HG03378 (cell line): ENCODE measurements at regions not wholly inside any gene's neighbourhood (a gene's known extent, or its start where the extent isn't known, plus 50 kb on each side); places are given as distances from the start of the nearest gene placed in this dataset.
"Not testable (repeated sequence)": the region's sequence is repeated elsewhere in the genome, so short reads cannot be mapped to it uniquely, and the experiment has no call there.

ENCODE experiments used
- ATAC-seq: cut with Tn5 transposase; IDR thresholded peaks from one replicate; pipeline ENCODE4 v1.9.1; 2021; ENCODE audit warnings: mild to moderate bottlenecking, moderate library complexity; ENCODE audit not compliant: unreplicated experiment

DNA sequence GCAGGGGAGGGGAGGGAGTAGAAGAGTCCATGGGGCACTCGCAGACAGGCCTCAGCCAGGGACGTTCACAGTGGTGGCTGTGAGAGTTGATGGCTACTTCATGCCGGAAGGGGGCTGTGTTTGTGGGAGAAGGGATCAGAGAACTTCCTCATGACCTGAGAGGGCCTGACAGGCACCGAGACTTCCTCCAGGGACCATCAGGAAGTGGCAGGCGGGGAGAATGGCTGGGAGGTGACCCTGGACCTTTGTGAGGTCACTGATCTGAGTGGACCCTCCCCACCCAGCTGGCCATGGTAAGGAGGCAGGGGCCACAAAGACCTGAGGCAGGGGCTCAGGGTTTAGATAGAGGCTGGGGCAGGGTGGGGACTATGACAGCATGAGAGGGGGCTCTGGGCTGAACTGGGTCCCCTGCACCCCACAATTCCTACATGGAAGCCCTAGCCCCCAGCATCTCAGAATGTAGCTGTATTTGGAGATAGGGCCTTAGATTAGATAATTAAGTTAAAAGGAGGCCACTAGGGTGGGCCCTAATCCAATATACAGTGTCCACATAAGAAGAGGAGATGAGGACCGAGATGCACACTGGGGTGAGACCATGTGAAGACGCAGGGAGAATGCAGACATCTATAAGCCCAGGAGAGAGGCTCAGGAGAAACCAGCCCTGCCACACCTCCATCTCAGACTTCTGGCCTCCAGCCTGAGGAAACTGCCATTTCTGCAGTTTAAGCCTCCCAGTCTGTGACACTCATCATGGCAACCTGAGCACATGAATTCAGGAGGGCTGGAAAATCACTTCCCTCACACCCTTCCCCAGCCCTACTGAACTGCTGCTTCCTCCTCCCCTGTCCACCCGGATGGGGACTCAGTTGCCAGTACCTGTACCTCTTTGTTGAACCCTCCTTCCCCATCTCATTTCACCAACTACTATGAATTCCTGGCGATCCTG is 273.9 kb upstream of the ZNF32 start:
- ATAC-seq: no peak

DNA sequence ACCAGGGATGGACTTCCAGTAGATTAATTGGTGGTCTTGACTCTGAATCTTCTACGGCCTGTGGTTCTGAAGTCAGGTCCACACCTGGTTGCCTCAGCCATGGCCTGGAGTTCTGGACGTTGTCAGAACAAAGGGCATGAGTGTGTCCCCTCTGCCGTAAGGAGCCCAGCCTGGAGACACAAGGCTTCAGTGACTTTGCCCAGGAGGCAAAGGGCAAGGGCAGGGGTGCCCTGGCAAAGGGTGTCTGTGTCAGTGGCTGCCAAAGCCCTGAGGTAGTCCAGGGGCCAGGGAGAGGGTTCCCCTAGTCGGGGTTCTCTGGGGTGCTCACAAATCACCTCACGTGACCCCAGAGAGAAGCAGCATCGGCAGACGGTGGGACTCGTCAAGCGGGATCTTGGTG is 273.2 kb upstream of the ZNF32 start:
- no peak for ATAC-seq

DNA sequence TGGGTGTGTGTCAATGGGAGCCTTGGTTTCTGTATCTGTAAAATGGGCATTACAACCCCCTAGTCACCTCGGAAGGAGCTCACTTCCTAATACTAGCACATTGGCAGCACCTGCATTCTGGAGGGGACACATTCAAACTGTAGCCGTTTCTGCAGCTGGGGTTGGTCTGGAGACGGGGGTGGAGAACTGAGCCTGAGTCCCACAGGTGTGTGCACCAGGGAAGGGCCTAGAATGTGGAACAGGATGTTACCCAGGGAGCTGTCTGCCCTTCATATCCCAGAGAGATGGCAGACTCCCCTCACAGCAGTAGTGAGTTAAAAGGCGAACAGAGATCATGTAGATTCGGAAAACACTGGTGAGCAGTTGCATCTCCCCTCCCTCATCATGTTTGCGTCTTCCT is 272.8 kb upstream of the ZNF32 start:
- no peak for ATAC-seq

DNA sequence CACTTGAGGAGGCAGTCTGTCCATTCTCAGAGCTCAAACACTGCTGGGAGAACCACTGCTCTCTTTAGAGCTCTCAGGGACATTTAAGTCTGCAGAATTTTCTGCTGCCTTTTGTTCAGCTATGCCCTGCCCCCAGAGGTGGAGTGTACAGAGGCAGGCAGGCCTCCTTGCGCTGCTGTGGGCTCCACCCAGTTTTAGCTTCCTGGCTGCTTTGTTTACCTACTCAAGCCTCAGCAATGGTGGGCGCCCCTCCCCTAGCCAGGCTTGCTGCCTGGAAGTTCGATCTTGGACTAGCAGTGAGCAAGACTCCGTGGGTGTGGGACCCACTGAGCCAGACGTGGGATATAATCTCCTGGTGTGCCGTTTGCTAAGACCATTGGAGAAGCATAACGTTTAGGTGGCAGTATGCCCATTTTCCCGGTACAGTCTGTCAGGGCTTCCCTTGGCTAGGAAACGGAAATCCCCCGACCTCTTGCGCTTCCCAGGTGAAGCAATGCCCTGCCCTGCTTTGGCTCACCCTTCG is 271.6 kb upstream of the ZNF32 start:
- ATAC-seq: not testable (repeated sequence)

DNA sequence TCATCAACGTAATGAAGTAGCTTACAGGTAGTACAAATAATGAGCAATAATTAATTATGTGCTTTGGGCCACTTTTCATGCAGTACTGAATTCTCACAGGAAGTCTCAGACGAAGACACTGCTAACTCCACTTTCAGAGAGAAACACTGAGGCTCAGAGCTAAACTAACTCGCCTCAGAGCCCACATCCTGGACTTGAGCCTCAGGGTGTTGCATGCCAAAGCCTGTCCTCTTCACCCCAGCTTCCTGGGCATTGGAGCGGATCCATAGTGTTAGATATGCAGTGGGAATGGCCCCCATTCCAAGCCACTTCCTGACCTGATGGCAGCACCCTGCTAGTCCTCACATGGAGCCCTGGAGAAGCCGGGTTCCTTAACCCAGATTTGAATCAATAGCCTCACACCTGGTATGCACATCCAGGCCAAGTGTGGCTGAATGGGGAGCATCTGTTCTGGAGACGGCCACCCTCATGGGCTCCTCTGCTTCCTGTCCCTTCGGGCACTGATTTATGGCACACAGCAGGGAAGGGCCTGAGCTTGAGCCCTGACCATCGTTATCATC is 265.1 kb upstream of the ZNF32 start:
- ATAC-seq: no peak

DNA sequence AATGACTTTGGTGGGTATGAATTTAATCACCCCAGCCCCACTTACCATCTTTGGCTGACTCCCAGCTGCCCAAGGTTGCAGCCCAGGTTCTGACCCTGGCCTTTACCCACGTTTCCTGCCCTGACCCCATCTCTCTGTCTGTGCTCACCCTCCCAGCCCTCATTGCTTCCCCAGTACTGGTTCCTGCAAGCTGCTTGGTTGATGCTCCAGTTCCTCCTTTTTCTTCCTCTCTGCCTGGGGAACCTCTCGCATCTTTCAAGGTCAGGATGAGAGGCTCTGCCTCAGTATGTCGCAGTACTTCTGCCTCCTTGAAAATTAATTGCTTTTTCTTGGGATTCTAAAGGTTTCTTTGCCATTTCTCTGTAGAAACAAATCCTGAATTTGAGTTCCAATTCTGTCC is 263.8 kb upstream of the ZNF32 start:
- no peak for ATAC-seq

DNA sequence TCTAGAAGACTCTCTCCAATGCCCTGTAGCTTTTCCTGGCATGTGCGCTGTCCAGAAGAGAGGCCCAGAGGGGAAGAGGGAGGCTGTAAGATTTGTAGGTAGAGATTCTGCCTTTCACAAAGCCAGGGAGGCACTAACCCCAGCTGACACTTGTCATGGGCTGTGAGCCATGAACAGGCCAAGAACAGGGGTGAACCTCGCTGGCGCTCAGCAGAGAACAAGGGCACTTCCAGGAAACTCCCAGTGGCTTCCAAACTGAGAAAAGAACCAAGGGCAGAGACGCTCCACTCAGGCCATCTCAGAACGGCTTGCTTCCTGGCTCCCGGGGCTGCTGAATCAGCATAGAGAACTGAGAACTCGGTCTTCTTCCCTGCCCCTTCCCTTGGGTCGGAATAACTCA is 257.8 kb upstream of the ZNF32 start:
- ATAC-seq: no peak

DNA sequence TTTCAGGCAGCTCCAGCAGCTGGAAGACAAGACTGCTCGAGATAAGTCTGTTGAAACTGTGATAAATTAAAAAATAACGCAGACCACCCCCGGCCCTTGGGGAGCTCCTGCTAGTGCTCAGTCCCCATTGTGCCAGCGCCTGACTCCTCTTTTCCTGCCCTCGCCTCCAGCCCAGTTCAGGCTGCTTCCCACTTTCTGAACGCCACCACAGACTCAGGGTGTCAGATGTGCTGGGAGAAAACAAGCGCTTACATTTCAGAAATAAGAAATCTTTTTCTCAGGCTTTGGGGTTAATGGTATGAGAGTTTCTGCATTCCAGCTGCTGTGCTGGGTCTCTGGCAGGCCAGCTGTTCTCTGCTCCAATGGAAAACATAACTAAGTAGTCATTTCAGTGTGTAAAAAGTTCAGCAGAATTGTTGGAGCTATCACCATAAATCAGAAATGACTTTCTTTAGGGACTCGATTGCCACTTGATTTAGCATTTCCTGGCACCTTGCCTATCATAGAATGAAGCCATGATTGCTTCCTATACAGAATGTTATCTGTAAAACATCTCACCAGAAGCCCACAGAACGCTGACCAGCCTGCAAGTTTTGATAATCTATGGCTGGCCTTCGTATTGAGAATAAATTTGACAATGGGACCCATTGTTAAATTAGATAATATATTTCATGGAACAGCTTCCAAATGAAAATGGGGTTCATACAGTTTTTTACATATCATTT is 257.0 kb upstream of the ZNF32 start:
- no peak for ATAC-seq

DNA sequence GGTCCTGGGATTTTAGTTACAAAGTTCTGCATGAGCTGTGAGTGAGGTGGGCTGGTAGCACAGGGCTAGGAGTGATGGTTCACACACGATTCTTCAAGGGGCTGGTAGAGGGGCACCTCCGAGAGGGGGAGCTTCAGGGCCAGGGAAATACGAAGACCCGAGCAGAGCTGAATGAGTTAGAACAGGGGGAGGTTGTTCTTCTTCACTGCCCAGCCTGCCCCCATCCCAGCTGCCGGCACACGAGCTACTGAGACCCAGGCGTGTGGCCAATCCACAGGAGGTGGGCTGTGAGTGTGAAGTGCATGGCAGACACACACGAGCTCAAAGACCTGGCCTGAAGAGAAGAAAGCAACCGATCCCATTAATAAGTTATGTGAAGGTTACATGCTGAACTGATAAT is 256.2 kb upstream of the ZNF32 start:
- no peak for ATAC-seq

DNA sequence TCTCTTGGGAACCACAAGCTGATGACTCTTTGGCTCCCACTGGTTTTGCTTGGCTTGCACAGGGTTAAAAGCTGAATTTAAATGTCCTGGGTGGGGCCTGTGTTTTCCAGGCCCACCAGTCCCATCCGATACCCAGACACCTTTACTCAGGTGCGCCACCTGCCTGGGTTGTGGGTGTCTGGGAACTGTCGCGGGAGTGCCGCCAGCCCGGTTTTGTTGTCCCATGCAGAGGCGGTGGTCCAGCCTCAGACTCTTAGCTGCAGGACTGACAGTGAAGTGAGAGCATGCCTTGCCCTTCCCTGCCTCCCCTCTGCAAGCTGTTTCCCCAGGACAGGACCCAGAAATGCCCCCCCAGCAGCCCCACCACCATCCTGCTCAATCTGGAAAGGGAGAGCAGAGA is 255.6 kb upstream of the ZNF32 start:
- no peak for ATAC-seq

DNA sequence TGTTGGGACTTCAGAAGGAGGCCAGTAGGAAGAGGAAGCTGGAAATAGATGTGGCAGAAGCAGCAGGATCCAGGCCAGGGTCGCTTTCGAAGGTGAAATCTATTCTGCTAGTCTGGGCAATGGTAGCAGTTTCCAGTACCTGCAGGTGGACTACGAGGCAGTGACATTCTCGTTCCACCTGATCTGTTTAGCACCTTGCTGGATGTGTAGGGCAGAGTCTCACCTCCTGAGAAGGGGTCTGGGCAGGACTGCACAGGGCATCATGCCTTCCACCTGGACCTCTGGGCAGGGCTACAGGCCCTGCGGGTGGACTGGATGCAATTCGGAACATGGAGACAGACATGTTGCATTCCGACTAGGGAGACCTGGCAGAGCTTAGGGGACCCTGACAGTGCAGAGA is 254.8 kb upstream of the ZNF32 start:
- ATAC-seq: no peak

DNA sequence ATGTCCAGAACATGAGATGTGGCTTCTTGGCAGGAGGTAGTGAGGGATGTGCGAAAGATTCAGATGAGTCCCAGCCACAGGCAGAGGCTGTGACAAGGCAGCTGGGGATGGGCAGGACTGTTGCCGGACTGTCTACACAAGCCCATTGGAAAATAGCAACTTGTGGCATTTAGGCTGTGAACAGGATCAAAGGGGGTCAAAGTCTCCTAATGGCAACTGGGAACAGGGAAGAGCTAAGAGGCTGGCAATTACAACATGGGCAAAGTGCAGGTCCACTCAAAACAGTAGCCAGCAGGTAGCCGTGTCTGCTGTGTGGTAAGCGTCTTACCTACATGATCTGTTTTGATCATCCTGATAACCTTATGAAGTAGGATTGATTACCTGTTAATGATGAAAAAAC is 254.2 kb upstream of the ZNF32 start:
- ATAC-seq: no peak

DNA sequence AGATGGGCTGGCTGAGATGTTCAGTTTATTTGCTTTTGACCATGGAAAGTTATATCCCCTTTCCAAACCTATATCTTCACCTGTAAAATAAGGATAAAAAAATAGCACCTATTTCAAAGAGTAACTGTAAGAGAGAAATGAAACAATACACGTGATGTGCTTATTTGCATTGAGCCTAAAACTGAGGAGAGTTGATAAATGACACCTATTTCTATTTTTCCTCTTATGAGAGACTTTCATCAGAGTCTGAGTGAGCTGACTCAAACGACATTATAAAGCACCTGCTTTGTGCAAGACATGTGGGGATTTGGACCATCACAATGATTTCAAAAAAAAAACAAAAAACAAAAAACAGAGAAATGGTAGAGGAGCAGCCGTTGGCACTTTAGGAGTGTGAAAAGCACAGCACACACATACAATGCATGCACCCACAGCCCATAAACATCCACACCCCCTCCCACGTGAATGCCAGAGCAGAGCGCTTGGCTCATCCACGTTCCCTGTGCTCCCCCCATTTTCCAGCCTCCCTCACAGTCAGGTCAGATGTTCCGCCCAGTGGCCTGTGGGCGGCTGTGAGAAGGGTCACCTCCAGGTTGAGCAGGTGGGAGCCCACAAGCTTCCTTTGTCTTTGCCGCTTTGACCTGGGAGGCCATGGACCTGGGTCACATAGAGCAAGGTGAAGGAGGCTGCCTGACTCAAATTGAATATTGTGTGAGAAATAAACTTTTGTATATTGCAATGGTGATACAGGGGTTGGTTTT is 253.2 kb upstream of the ZNF32 start:
- ATAC-seq: no peak

DNA sequence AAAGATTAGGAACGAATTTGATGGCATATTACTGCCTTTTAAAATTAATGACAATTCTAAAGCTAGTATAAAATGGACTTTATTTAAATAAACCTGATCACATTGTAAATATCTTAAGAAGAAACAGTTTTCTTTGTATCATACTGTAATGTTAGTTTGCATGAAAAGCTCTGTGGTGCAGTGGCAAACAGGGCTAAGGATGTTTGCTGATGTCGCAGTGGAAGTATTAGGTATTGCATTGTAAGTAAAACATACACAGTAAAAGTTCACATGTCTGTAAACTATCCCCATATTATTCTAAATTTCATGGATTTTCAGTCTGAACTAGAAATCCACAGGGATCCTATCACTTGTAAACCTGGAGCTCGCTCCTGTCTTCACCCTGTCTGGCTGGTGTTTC is 252.6 kb upstream of the ZNF32 start:
- no peak for ATAC-seq

DNA sequence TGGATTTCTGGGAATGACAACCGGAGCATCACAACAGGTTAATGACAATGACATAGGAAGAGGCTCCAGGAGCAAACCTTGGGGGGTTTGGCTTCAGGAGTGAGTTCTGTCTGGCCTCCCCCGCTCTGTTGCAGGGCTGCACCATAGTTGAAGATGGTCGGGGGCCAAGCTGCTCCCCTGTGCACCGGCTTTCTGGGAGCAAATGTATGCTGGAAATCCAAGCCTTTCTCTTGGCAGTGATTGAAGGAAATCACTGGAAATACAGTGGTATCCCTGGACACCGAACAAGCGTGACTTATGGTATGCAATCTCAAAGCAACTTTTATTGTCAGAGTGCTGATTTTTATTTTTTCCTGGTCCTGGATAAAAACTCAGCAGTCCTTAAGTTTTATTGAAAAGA is 251.9 kb upstream of the ZNF32 start:
- ATAC-seq: no peak

DNA sequence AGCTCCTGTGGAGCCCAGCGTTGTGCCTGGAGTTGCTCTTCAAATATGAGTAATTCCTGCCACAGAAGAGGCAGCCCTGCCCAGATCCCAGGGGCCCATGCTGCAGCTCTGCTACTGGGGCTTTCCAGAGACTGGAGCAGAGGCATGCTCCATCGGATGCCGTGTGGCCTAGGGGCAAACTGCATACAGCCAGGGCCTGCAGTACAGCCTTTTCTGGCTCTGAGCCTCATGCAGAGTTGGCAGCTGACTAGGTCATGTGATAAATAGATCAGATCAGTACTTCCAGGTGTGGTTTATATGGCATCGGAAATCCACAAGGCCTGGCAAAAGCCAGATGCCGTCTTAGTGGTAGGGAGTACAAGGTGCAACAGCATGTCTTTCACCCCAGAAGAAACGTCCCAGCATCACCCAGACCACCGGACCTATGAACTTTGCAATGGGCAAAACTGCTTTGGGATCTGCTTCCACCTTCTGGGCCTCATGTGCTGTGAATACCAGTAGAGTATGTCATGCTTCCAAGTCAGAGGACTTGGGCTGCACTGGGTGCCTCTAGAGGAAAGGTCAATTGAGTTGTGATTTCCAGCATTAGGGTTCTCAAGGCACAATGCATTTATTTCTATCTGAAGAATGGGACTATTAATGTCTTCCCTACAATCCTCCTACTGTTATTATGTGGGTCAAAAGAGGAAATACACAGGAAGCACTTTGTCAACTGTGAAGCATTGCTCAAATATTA is 250.7 kb upstream of the ZNF32 start:
- no peak for ATAC-seq

DNA sequence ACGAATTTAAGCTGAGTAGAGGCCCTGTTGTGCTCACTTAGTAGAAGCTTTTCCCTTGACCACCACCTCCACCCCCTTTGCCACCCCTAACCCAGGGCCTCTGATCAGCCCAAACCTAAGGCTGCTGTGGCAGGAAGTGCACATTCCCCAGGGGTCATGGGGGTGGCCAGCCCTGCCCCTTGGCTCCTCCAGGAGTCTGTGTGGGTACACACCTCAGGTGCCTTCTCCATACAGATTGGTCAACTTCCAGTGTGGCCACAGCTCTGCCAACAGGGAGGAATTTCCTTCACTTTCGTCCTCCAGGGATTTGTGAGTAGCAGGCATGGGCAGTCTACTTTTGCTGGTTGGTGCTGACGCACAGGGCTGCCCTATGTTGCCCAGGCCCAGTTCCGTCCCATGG is 249.9 kb upstream of the ZNF32 start:
- no peak for ATAC-seq

DNA sequence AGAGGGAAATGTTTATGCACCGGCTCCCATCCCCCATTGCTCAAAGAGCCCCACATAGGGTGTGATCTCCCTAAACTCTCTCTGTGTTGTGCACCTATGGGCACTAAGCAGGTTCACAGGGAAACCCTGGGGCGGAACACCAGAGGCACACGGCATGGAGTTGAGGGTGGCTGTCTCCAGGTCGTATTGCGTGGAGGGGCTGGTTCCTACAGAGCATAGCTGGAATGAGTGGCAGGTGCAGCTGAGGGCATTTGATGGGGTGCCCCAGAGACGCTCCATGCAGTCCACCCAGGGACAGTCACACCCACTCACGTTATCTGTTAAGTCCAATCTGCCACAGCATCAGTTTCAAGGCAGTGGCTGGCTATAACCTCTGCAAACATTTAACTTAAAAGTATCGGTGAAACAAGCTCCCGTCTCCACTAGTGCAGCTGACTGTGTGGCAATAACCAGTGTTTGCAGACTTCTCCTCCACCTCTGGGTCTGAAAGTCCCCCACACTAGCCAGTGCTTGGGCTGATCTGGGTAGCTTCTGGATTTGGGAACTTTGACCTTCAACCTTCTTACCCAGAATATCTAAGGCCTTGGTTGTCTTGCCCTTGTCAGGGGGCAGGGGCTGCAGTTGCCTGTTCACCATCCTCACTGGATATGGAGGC is 249.2 kb upstream of the ZNF32 start:
- ATAC-seq: no peak

DNA sequence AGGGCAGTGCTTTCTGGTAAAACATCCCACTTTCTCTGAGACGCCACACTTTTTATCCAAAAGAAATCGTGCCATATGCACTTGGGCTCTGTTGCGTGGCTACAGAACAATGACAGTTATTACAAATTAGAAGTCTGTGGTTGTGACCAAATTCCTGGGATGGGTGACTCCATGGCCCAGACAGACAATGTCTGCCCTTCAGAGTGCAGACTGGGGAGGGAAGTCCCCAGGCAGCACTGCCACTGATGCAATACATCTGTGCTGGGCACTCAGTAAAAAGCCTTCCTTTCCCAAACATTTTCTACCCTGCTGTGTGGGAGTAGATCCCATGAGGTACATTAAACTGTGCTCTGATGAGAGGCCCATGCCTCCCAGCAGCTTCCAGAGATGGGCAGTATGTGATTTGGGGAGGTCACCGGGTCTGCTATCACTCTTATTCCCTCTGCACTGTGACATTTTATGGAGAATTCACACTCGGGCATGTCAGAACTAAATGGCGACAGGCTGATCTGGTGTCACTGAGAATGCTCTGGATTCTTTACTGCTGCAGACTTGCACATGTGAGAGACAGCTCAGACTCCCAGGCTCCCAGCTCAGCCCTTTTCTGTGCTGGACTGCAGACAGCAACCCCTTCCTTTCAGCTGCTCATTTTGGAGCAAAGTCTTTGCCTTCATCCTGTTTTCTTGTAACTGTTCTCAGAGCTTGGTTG is 243.5 kb upstream of the ZNF32 start:
- no peak for ATAC-seq
